GM21528 (cell line): ENCODE measurements at regions not wholly inside any gene's neighbourhood (a gene's known extent, or its start where the extent isn't known, plus 50 kb on each side); places are given as distances from the start of the nearest gene placed in this dataset.
A peak's percentile ranks its signal among the peaks of the same experiment; 100 is the strongest.
"Not testable (repeated sequence)": the region's sequence is repeated elsewhere in the genome, so short reads cannot be mapped to it uniquely, and the experiment has no call there.

Source experiments
- ATAC-seq: cut with Tn5 transposase; IDR thresholded peaks from one replicate; pipeline ENCODE4 v1.9.1; 2021; ENCODE audit warnings: mild to moderate bottlenecking, moderate library complexity; ENCODE audit not compliant: unreplicated experiment, low FRiP score

- ATAC-seq = peak; percentile 77
Observed at GRCh38 chr17:30731210-30732132, 93.0 kb downstream of the CRLF3 start.

- not testable (repeated sequence) for ATAC-seq
Observed at GRCh38 chr17:30730837-30731209, 93.7 kb downstream of the CRLF3 start.

DNA sequence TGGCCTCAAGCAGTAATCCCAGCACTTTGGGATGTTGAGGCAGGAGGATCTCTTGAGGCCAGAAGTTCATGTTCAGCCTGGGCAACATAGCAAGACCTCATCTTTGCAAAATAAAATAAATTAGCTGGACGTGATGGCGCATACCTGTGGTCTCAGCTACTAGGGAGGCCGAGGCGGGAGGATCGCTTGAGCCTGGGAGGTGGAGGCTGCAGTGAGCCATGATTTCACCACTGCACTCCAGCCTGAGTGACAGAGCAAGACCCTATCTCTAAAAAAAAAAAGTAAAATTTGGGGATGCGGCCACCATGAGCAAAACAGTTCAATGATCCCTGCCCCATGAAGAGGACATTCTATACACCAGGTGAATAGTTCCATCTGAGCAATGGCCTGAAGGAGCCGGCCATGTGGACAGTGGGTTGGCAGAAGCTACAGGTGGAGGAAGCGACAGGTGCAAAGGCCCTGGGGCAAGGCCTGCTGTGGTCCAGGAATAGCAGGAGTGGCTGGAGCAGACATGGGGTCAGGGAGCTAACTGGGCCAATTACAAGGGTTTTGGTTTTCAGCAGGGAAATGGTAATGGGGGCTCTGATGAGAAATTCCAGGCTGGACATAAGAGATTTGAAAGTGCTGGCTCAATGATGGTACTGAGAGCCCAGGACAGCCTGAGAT, 94.2 kb downstream of the CRLF3 start:
- ATAC-seq = not testable (repeated sequence)

DNA sequence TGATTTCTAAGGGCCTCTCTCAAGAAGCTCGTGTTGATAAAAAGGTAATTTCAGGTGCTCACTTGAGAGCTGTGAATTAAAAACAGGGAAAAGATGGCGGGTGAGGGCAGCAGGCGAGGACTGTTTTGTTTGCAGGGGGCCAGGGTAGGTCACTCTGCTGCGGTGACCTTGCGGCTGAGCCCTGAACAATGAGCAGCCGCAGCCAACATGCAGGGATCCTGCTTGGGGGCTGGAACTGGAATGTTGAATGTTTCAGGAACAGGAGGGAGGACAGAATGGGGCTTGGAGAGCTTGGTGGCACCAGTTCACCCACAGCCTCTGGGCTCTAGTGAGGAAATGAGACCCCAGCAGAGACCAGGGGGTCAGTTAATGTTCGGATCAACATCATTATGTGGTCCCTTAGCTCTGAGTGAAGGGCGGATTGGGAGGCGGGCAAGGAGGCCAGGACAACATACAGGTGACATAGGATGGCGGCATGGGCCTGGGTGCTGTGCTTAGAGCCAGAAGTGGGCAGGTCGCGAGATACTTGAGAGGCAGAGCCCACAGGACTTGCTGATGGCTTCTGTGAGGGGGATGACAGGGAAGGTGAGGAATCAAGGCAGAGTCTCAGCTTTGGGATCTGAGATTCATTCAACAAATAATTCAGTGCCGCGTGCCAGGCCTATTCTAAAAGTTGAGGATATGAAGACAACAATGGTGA, 94.9 kb downstream of the CRLF3 start:
- ATAC-seq = not testable (repeated sequence)

GRCh38 chr17:30727517-30727916, 97.0 kb downstream of the CRLF3 start:
- ATAC-seq = not testable (repeated sequence)

DNA sequence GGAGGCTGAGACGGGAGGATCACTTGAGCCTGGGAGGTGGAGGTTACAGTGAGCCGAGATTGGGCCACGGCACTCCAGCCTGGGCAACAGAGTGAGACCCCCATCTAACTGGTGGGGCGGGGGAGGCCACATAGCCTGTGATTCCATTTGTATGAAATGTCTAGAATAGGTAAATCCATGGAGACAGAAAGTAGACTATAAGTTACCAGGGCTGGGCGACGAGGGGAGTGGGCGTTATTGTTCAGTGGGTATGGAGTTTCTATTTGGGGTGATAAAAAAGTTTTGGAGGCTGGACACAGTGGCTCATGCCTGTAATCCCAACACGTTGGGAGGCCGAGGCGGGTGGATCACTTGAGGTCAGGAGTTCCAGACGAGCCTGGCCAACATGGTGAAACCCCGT, 97.8 kb downstream of the CRLF3 start:
- not testable (repeated sequence) for ATAC-seq

- ATAC-seq = not testable (repeated sequence)
Observed at GRCh38 chr17:30726310-30726709, 98.2 kb downstream of the CRLF3 start.

DNA sequence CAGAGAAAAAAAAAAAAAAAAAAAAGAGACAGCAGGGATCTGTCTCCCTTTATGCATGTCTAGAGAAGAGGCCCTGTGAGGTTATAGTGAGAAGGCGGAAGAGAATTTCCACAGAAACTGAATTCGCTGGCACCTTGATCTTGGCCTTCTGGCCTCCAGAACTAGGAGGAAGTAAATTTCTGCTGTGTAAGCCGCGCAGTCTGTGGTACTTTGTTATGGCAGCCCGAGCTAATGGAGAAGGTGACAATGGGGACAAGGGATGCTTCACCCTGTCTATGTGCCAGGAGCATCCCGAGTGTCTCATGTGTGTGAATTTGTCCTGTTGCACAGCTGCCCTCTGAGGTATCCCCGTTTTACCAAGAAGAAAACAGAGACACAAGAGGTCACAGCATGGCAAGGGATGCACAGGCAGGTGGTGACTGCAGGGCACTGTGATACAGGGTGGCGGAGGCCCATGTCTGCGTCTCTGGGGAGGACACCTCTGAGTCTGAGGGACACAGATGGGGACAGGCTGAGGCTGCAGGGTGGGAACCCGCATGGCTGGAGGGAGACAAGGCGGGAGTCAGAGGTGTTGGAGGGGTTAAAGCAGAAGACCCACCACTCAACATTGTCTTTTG, 100.3 kb downstream of the CRLF3 start:
- not testable (repeated sequence) for ATAC-seq

GRCh38 chr17:30722114-30722780, 102.2 kb downstream of the CRLF3 start:
- ATAC-seq = not testable (repeated sequence)

GRCh38 chr17:30720971-30721370, 103.5 kb downstream of the CRLF3 start:
- ATAC-seq = not testable (repeated sequence)

DNA sequence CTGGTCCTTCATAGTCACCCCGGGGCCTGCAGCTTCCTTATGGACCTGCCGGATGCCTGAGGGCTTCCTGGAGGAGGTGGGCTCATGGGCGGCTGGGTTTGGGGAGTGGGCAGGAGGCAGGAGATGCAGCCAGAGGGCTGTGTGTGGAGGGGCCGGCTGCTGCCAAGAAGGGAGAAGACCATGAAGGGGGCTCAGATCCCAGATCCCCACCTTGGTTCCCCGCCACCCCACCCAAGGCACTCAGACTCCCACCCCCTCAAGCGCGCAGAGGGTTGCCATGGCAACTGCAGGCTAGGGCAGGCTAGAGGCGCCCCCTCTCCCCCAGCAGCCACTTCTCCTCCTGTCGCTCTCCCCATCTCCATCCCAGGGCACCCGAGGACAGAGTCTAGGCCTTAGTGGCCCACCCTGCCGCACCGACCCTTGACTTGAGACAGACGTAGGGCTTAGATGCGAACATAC, 104.5 kb downstream of the CRLF3 start:
- ATAC-seq = no peak

DNA sequence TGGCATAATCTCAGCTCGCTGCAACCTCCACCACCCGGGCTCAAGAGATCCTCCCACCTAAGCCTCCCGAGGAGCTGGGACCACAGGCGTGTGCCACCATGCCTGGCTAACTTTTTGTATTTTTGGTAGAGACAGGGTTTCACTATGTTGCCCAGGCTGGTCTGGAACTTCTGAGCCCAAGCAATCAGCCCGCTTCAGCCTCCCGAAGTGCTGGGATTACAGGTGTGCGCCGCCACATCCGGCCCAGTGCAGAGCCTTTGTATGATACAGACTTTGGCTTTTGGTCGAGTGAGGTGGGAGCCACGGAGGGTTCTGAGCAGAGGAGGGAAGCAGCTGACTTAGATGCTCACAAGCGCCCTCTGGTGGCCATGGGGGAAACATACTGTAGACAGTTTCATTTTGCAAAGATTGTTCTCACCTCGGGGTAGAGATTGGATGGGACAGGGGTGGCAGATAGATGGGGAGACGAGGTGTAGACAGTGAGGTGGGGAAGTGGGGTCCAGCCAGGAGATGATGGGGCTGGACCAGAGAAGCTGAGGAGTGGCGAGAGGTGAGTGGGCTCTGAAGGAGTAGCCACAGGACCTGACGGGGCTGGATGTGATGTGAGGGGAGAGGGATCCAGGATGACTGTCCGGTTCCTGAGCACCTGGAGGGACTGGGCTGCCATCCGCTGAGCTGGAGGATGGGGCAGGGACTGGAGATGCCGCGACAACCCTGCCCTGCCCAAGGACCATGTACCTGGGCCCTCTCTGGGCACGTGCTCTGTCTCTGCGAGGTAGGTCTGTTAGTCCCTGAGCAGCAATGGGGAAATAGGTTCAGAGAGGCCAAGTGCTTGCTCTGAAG, 105.1 kb downstream of the CRLF3 start:
- ATAC-seq = not testable (repeated sequence)

GRCh38 chr17:30718691-30719090, 105.8 kb downstream of the CRLF3 start:
- not testable (repeated sequence) for ATAC-seq

GRCh38 chr17:30718099-30718447, 106.4 kb downstream of the CRLF3 start:
- not testable (repeated sequence) for ATAC-seq

- ATAC-seq = no peak
Observed at GRCh38 chr17:30717291-30718098, 107.0 kb downstream of the CRLF3 start.

GRCh38 chr17:30716461-30717290, 107.8 kb downstream of the CRLF3 start:
- ATAC-seq = no peak

GRCh38 chr17:30714825-30715622, 109.5 kb downstream of the CRLF3 start:
- ATAC-seq = not testable (repeated sequence)
